ENCODE measurements at regions not wholly inside any gene's neighbourhood (a gene's known extent, or its start where the extent isn't known, plus 50 kb on each side); places are given as distances from the start of the nearest gene placed in this dataset.

GRCh38 chr14:103214461-103214958, 91.2 kb downstream of the TNFAIP2 start:
- H3K4me3 ChIP-seq (ENCODE audit: low read depth in 1 of 3, low read length in 3 of 3), result no peak overlapping the region
- no peaks in the 10 kb centered on the region for H3K9me3 ChIP-seq (ENCODE audit: control insufficient read depth in 4 of 4, low read length in 3 of 4)
- DNase-seq (ENCODE audit: low spot score), result no peak
- peaks cover 0 to 3% (median 1%) of the 10 kb centered on the region in 4 donors for H3K36me3 ChIP-seq (ENCODE audit: control insufficient read depth in 4 of 4, insufficient read depth in 3 of 4, low read depth in 1 of 4, low read length in 3 of 4)
- TF ChIP-seq SP1 (IDR thresholded peaks at IDR 0.05) (no peak), EGR1 (IDR thresholded peaks at IDR 0.05; ENCODE audit: low read depth in 2 of 2) (no peak), RXRA (IDR thresholded peaks at IDR 0.05) (no peak), YY1 (IDR thresholded peaks at IDR 0.05) (no peak), NR2F2 (IDR thresholded peaks at IDR 0.05) (no peak), ATF3 (IDR thresholded peaks at IDR 0.05) (no peak), FOXA2 (IDR thresholded peaks at IDR 0.05) (no peak), GABPA (IDR thresholded peaks at IDR 0.05 in 1 of 2, conservative IDR thresholded peaks at IDR 0.05 in 1 of 2) (no peak), HNF4A (conservative IDR thresholded peaks at IDR 0.05) (no peak)
- H3K27ac ChIP-seq (ENCODE audit: low read depth in 1 of 2, low read length in 2 of 2), result no peak overlapping the region
- H3K4me1 ChIP-seq (ENCODE audit: control insufficient read depth in 4 of 4, insufficient read depth in 4 of 4, low read length in 3 of 4), result peaks cover 1 to 17% (median 4%) of the 10 kb centered on the region in 4 donors
- H3K27me3 ChIP-seq (ENCODE audit: control insufficient read depth in 4 of 4, insufficient read depth in 4 of 4, low read length in 3 of 4), result no peaks in the 10 kb centered on the region
- no peak overlapping the region for H3K9ac ChIP-seq (ENCODE audit: low read depth in 1 of 2, low read length in 2 of 2)
- 90% methylated on average over 14 of the region's 14 CpGs for WGBS

- H3K9ac ChIP-seq (ENCODE audit: low read depth in 1 of 2, low read length in 2 of 2), result no peak overlapping the region
- no peak for DNase-seq (ENCODE audit: low spot score)
- no peak overlapping the region for H3K4me3 ChIP-seq (ENCODE audit: low read depth in 1 of 3, low read length in 3 of 3)
- no peaks in the 10 kb centered on the region for H3K27me3 ChIP-seq (ENCODE audit: control insufficient read depth in 4 of 4, insufficient read depth in 4 of 4, low read length in 3 of 4)
- peaks cover 5 to 17% (median 6%) of the 10 kb centered on the region in 4 donors for H3K4me1 ChIP-seq (ENCODE audit: control insufficient read depth in 4 of 4, insufficient read depth in 4 of 4, low read length in 3 of 4)
- 94% methylated on average over 10 of the region's 10 CpGs for WGBS
- TF ChIP-seq FOXA1 (IDR thresholded peaks at IDR 0.05) (no peak), YY1 (IDR thresholded peaks at IDR 0.05) (no peak), CTCF (IDR thresholded peaks at IDR 0.05; ENCODE audit: low read depth, low read length, missing input control) (no peak), FOXA2 (IDR thresholded peaks at IDR 0.05) (no peak), SP1 (IDR thresholded peaks at IDR 0.05) (no peak), ATF3 (IDR thresholded peaks at IDR 0.05) (no peak), ZBTB33 (IDR thresholded peaks at IDR 0.05) (no peak), TAF1 (conservative IDR thresholded peaks at IDR 0.05) (no peak), JUND (IDR thresholded peaks at IDR 0.05) (no peak), NR2F2 (IDR thresholded peaks at IDR 0.05) (no peak)
- TF ChIP-seq, protein P1, sequence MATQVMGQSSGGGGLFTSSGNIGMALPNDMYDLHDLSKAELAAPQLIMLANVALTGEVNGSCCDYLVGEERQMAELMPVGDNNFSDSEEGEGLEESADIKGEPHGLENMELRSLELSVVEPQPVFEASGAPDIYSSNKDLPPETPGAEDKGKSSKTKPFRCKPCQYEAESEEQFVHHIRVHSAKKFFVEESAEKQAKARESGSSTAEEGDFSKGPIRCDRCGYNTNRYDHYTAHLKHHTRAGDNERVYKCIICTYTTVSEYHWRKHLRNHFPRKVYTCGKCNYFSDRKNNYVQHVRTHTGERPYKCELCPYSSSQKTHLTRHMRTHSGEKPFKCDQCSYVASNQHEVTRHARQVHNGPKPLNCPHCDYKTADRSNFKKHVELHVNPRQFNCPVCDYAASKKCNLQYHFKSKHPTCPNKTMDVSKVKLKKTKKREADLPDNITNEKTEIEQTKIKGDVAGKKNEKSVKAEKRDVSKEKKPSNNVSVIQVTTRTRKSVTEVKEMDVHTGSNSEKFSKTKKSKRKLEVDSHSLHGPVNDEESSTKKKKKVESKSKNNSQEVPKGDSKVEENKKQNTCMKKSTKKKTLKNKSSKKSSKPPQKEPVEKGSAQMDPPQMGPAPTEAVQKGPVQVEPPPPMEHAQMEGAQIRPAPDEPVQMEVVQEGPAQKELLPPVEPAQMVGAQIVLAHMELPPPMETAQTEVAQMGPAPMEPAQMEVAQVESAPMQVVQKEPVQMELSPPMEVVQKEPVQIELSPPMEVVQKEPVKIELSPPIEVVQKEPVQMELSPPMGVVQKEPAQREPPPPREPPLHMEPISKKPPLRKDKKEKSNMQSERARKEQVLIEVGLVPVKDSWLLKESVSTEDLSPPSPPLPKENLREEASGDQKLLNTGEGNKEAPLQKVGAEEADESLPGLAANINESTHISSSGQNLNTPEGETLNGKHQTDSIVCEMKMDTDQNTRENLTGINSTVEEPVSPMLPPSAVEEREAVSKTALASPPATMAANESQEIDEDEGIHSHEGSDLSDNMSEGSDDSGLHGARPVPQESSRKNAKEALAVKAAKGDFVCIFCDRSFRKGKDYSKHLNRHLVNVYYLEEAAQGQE (IDR thresholded peaks at IDR 0.05), result no peak
- no peak overlapping the region for H3K27ac ChIP-seq (ENCODE audit: low read depth in 1 of 2, low read length in 2 of 2)
- peaks cover 0 to 1% (median 0%) of the 10 kb centered on the region in 4 donors for H3K36me3 ChIP-seq (ENCODE audit: control insufficient read depth in 4 of 4, insufficient read depth in 3 of 4, low read depth in 1 of 4, low read length in 3 of 4)
- H3K9me3 ChIP-seq (ENCODE audit: control insufficient read depth in 4 of 4, low read length in 3 of 4), result no peaks in the 10 kb centered on the region
Observed at GRCh38 chr14:103216399-103216798, 93.1 kb downstream of the TNFAIP2 start.

Data from liver (tissue), 8 donors.